ENCODE measurements at regions not wholly inside any gene's neighbourhood (a gene's known extent, or its start where the extent isn't known, plus 50 kb on each side); places are given as distances from the start of the nearest gene placed in this dataset.
"Not testable (repeated sequence)": the region's sequence is repeated elsewhere in the genome, so short reads cannot be mapped to it uniquely, and the experiment has no call there.

DNA sequence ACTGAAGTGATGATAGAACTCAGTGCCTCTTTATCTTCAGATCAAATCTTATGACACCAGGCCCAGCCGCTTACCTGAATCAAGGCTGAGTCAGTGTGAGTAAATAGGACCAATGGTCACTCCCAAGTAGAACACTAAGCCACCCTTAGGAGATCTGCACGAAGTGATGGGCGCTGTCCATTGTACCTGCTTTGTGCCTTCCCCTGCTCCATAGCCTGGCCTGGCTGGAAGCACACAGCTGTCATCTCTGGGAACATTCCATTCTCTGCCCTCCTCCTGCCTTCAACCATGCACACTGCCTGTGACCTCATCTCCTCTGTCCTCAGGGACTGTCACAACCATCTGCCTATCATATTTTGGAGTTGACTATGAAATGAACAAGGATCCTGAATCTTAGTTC is 279.5 kb upstream of the ASIC2 start:
- Histone ChIP-seq H3K4me3 (ENCODE audit: low read depth, low read length, poor library complexity, severe bottlenecking) (no peak overlapping the region), H3K4me1 (ENCODE audit: insufficient read depth, low read length, severe bottlenecking) (no peaks in the 10 kb centered on the region), H3K4me2 (ENCODE audit: low read length) (no peak overlapping the region), H3K27ac (ENCODE audit: low read depth, low read length, poor library complexity, severe bottlenecking) (no peak overlapping the region), H3K9me2 (ENCODE audit: low read depth, low read length) (no peaks in the 10 kb centered on the region), H3F3A (ENCODE audit: insufficient read depth, low read length) (no peaks in the 10 kb centered on the region), H3K9me3 (ENCODE audit: low read length) (no peaks in the 10 kb centered on the region), H3K79me2 (ENCODE audit: insufficient read depth, low read length) (no peaks in the 10 kb centered on the region), H4K20me1 (ENCODE audit: insufficient read depth, low read length) (no peaks in the 10 kb centered on the region), H3K27me3 (ENCODE audit: insufficient read depth, low read length) (no peaks in the 10 kb centered on the region), H2AFZ (ENCODE audit: low read length) (no peak overlapping the region), H3K36me3 (ENCODE audit: insufficient read depth, low read length) (no peaks in the 10 kb centered on the region), H3K9ac (ENCODE audit: low read length) (no peak overlapping the region)
- TF ChIP-seq EZH2 (IDR thresholded peaks at IDR 0.05; ENCODE audit: borderline replicate concordance, low read length), result no peak
- TF ChIP-seq, protein P1, sequence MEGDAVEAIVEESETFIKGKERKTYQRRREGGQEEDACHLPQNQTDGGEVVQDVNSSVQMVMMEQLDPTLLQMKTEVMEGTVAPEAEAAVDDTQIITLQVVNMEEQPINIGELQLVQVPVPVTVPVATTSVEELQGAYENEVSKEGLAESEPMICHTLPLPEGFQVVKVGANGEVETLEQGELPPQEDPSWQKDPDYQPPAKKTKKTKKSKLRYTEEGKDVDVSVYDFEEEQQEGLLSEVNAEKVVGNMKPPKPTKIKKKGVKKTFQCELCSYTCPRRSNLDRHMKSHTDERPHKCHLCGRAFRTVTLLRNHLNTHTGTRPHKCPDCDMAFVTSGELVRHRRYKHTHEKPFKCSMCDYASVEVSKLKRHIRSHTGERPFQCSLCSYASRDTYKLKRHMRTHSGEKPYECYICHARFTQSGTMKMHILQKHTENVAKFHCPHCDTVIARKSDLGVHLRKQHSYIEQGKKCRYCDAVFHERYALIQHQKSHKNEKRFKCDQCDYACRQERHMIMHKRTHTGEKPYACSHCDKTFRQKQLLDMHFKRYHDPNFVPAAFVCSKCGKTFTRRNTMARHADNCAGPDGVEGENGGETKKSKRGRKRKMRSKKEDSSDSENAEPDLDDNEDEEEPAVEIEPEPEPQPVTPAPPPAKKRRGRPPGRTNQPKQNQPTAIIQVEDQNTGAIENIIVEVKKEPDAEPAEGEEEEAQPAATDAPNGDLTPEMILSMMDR (IDR thresholded peaks at IDR 0.05; ENCODE audit: low read length), result no peak

GRCh38 chr17:33574942-33575445 is 281.9 kb upstream of the ASIC2 start:
- no peak overlapping the region for H3K4me2 ChIP-seq (ENCODE audit: low read length)

GRCh38 chr17:33579740-33580139 is 286.6 kb upstream of the ASIC2 start:
- not testable (repeated sequence) for H3K27ac ChIP-seq (ENCODE audit: low read depth, low read length, poor library complexity, severe bottlenecking); H3K9me2 ChIP-seq (ENCODE audit: low read depth, low read length); H3K36me3 ChIP-seq (ENCODE audit: insufficient read depth, low read length); H3K4me2 ChIP-seq (ENCODE audit: low read length); H2AFZ ChIP-seq (ENCODE audit: low read length); H3K9ac ChIP-seq (ENCODE audit: low read length); H3K27me3 ChIP-seq (ENCODE audit: insufficient read depth, low read length); H3K79me2 ChIP-seq (ENCODE audit: insufficient read depth, low read length); H3K9me3 ChIP-seq (ENCODE audit: low read length); H3K4me1 ChIP-seq (ENCODE audit: insufficient read depth, low read length, severe bottlenecking); H3F3A ChIP-seq (ENCODE audit: insufficient read depth, low read length); H4K20me1 ChIP-seq (ENCODE audit: insufficient read depth, low read length); H3K4me3 ChIP-seq (ENCODE audit: low read depth, low read length, poor library complexity, severe bottlenecking)

More at GRCh38 chr17:33574942-33575445, 281.9 kb upstream of the ASIC2 start:
- Histone ChIP-seq H3K36me3 (ENCODE audit: insufficient read depth, low read length) (no peaks in the 10 kb centered on the region), H3K9me3 (ENCODE audit: low read length) (no peaks in the 10 kb centered on the region), H3F3A (ENCODE audit: insufficient read depth, low read length) (no peaks in the 10 kb centered on the region), H4K20me1 (ENCODE audit: insufficient read depth, low read length) (no peaks in the 10 kb centered on the region), H3K79me2 (ENCODE audit: insufficient read depth, low read length) (no peaks in the 10 kb centered on the region), H3K9ac (ENCODE audit: low read length) (no peak overlapping the region), H2AFZ (ENCODE audit: low read length) (no peak overlapping the region), H3K4me3 (ENCODE audit: low read depth, low read length, poor library complexity, severe bottlenecking) (no peak overlapping the region), H3K9me2 (ENCODE audit: low read depth, low read length) (no peaks in the 10 kb centered on the region), H3K27me3 (ENCODE audit: insufficient read depth, low read length) (no peaks in the 10 kb centered on the region), H3K4me1 (ENCODE audit: insufficient read depth, low read length, severe bottlenecking) (no peaks in the 10 kb centered on the region), H3K27ac (ENCODE audit: low read depth, low read length, poor library complexity, severe bottlenecking) (no peak overlapping the region)
- TF ChIP-seq EZH2 (IDR thresholded peaks at IDR 0.05; ENCODE audit: borderline replicate concordance, low read length), result no peak
- TF ChIP-seq, protein P1 (IDR thresholded peaks at IDR 0.05; ENCODE audit: low read length), result no peak

GRCh38 chr17:33580215-33580614 is 287.1 kb upstream of the ASIC2 start:
- Histone ChIP-seq H3K27ac (ENCODE audit: low read depth, low read length, poor library complexity, severe bottlenecking) (no peak overlapping the region), H2AFZ (ENCODE audit: low read length) (no peak overlapping the region), H3K9me3 (ENCODE audit: low read length) (no peaks in the 10 kb centered on the region), H3F3A (ENCODE audit: insufficient read depth, low read length) (no peaks in the 10 kb centered on the region), H3K4me2 (ENCODE audit: low read length) (no peak overlapping the region), H3K36me3 (ENCODE audit: insufficient read depth, low read length) (no peaks in the 10 kb centered on the region), H3K4me1 (ENCODE audit: insufficient read depth, low read length, severe bottlenecking) (no peaks in the 10 kb centered on the region), H3K27me3 (ENCODE audit: insufficient read depth, low read length) (no peaks in the 10 kb centered on the region), H3K4me3 (ENCODE audit: low read depth, low read length, poor library complexity, severe bottlenecking) (no peak overlapping the region), H3K9me2 (ENCODE audit: low read depth, low read length) (no peaks in the 10 kb centered on the region), H4K20me1 (ENCODE audit: insufficient read depth, low read length) (no peaks in the 10 kb centered on the region), H3K9ac (ENCODE audit: low read length) (no peak overlapping the region), H3K79me2 (ENCODE audit: insufficient read depth, low read length) (no peaks in the 10 kb centered on the region)
- TF ChIP-seq EZH2 (IDR thresholded peaks at IDR 0.05; ENCODE audit: borderline replicate concordance, low read length), result no peak
- TF ChIP-seq, protein P1 (IDR thresholded peaks at IDR 0.05; ENCODE audit: low read length), result no peak
